GM19395 (cell line): ENCODE measurements at regions not wholly inside any gene's neighbourhood (a gene's known extent, or its start where the extent isn't known, plus 50 kb on each side); places are given as distances from the start of the nearest gene placed in this dataset.
"Not testable (repeated sequence)": the region's sequence is repeated elsewhere in the genome, so short reads cannot be mapped to it uniquely, and the experiment has no call there.

Source experiments
- ATAC-seq: cut with Tn5 transposase; IDR thresholded peaks from one replicate; pipeline ENCODE4 v1.9.1; 2021; ENCODE audit warnings: mild to moderate bottlenecking, moderate library complexity; ENCODE audit not compliant: unreplicated experiment

DNA sequence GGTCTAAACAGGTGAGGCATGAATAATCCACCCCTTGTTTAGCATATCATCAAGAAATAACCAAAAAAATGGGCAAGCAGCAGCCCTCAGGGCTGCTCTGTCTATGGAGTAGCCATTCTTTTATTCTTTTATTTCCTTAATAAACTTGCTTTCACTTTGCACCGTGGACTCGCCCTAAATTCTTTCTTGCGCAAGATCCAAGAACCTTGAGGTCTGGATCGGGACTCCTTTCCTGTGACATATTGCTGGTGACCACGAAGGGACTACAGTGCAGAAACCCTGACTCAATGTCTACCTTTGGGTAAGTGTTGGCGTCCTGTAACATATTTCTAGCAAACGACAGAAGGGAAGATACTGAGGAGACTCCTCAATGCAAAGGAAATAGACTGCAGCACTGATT lies 1099.2 kb downstream of the FAM181B start:
- no peak for ATAC-seq

DNA sequence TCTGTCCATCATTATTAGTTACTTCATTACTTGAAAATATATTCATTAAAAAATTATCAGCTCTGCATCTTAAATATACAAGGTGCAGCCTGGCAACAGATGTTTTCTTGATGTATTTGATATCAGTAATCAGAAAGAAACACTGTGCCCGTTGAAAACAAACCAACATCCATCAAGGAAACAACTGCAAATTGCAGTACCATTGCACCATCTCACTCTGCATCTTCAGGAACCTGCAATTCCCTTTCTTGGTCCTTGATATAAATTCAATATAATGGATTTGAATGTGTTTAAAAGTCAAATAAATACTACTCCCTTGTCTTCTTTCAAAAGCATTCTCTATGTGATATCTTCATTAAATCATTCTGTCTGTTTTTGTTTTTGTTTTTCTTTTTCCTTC lies 1131.2 kb downstream of the FAM181B start:
- ATAC-seq = no peak

DNA sequence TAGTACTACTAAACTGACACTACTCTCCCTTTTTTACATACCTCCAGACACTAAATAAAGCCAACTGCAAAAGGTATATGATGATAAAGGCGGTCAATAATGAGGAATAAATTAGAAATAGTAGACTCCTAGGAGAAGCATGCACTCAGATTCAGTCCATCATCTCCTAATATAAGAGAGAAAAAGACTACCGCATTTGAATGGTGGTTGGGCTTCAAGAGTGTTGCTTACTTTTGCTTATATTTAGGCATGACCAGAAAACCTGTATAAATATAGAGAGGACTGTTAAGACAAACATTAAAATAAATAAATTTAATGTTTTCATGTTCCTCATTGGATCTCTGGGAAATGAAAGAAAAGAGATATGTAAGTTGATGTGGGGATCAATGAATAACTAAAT lies 1137.0 kb downstream of the FAM181B start:
- ATAC-seq = no peak

DNA sequence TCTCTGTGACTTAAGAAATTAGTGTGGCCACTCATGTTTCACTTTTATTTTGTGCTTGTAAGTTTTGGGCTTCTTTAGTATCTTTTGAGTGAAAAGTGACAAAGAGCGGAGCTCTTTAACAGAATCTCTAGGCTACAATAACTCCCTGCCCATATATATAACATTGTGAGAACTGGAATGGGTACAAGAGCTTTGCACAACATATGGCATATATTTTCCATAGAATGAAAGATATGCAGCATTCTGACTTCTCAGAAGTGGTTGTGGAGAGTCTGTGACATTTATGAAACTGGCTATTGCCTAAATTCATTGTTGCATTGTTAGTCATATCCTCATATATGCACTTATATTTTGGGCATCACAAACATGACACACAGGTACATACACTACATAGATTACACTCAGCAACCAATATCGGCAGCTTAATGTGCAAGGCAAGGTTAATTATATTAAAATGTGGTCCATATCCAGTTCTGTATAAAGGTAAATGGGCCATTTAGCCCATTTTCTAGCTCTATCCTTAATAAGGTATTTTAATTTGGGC lies 1148.2 kb downstream of the FAM181B start:
- no peak for ATAC-seq

DNA sequence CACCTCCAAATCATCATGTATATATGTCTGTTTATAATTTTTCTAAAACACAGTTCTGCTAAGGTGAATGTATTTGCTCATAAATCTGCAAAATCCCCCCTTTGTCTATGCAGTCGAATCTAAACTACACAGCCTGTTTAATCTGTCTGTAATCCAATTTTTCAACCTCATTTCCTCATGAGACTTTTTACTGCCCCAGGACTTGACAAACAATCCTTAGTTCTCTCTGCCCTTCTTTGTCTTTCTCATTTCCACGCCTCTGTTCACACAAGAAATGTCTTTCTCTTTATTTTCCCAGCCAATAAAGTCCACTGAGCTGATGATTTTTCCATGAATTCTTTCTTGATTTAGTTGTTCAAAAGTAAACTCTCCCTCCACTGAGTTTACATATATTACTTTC lies 1154.3 kb downstream of the FAM181B start:
- no peak for ATAC-seq

DNA sequence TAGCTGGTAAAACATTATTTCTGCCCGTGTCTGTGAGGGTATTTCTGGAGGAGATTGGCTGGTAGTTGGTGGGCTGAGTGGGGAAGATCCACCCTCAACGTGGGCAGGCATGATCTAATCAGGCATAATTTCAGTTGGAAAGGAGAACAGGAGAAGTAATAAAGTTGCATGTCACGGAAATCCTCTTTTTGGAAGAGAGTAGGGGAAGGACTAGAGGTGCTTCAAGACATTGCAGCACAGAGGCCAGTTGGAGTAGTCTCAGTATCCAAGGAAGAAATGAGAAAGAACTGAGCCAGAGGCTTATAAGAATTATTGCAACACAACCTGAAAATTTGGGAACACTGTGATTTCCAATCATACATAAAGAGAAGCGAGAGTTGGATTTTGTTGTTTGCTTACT lies 1155.1 kb downstream of the FAM181B start:
- no peak for ATAC-seq

DNA sequence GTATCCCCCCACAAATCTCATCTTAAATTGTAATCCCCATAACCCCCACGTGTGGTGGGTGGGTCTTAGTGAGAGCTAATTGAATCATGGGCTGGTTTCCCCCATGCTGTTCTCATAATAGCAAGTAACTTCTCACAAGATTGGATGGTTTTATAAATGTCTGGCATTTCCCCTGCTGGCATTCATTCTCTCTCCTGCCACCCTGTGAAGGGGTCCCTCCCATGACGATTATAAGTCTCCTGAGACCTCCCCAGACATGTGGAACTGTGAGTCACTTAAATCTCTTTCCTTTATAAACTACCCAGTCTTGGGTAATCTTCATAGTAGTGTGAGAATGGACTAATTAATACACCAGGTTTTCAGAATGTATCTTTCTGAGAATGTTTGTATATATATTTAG lies 1159.4 kb downstream of the FAM181B start:
- no peak for ATAC-seq

DNA sequence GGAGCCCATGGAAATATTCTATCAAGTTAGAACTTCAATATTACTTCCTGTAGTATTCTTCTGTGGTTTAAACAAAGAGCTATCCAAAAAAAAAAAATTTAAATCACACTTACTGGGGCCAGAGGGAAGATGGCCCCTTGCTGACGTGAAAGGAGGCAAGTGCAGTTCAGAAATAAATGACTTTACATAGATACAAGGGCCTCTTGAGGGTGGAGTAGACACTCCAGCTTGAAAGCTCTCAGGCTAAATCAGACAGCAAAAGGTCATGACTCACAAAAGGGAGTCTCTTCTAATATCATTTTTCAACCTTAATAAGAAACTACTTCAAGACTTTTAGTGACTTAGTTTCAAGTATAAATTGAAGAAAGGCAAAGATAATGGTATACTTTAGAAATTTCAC lies 1160.3 kb downstream of the FAM181B start:
- ATAC-seq = no peak

DNA sequence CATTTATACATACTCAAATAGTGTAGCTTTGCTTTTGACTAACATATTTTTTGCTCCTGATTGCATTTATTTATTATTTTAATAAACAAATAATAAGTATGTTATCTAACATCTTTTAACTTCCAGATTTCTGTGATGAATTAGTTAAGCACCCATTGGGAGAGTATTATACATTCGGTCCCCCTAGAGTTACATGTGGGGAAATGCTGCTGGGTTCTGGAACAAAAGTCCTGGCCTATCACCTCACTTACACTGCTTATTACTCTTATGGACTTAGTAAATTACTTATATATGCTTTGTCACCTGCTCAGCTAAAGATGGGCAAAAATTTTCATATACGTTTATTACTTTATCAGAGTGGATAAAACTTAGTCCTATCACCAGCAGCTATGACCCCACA lies 1163.0 kb downstream of the FAM181B start:
- no peak for ATAC-seq

DNA sequence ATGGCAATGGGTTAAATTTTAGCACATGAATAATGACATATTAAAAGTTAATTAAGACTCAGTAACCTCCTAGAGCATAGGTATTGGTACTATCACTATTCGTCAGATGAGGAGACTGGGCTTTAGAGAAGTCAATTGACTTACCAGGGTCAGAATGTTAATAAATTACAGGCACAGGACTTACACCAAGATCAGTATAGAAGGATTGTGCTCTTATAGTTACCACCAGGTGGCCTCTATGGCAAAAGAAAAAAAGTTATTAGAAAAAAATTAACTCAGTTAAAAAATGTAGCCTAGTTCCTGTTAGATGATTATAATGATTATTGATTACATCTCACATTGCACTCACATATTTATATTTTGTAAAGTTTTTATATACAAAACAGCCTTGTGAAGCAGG lies 1163.7 kb downstream of the FAM181B start:
- no peak for ATAC-seq

DNA sequence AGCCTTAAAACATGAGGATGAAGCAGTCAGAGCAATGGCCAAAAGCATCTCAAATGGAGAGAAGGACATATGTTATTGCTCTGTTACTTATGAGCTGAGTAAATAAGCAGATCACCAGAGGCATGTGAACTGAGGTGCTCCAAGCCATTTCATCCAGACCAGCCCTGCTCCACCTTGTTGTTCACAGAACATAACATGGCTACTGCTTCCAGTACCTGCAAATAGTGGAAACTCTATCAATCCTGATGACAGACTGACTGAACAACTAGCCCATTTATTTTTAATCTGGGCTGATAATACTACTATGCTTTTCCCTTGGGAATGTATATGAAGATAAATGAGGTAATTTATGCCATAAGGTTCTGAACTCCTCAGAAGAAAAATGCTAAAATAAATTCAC lies 1164.7 kb downstream of the FAM181B start:
- no peak for ATAC-seq

DNA sequence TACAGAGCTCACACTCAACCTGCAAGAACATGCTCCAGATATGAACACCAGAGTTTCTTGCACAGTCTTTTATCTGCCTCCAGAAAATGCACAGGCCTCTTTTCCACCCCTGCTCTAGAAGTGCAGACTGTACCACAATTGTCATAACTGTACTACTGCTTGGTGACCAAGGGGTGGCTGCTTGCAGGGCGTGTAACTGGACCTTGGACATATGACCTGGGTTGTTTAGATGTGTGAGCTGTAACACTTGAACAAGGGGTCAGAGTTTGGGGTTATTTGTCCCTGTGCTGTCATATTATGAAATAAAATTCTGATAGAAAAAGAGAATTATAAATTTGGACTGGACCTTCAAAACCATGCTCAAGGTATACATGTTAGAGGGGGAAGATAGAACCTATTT lies 1185.5 kb downstream of the FAM181B start:
- no peak for ATAC-seq

DNA sequence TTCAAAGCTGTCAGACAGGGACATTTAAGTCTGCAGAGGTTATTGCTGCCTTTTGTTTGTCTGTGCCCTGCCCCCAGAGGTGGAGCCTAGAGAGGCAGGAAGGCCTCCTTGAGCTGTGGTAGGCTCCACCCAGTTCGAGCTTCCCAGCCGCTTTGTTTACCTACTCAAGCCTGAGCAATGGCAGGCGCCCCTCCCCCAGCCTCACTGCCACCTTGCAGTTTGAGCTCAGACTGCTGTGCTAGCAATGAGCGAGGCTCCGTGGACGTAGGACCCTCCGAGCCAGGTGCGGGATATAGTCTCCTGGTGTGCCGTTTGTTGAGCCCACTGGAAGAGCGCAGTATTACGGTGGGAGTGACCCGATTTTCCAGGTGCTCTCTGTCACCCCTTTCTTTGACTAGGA lies 1193.9 kb downstream of the FAM181B start:
- not testable (repeated sequence) for ATAC-seq

DNA sequence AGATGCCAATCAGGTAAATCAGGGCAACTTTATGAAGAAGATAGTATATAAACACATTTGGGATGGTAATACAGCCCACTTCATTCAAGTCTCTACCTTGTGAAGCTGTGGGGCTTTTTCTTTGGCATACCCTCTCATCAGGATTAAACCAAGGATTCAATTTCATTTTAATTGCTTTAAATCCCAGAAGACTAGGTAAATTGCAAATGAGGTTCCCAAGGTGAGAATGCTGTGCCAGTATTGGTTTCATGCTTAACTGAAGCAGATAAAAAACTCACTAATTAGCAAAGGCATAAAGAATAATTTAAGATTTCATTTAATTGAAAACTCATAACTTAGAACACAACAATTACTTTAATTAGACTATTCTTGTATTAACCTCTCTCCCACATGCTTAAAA lies 1218.1 kb downstream of the FAM181B start:
- ATAC-seq = no peak

DNA sequence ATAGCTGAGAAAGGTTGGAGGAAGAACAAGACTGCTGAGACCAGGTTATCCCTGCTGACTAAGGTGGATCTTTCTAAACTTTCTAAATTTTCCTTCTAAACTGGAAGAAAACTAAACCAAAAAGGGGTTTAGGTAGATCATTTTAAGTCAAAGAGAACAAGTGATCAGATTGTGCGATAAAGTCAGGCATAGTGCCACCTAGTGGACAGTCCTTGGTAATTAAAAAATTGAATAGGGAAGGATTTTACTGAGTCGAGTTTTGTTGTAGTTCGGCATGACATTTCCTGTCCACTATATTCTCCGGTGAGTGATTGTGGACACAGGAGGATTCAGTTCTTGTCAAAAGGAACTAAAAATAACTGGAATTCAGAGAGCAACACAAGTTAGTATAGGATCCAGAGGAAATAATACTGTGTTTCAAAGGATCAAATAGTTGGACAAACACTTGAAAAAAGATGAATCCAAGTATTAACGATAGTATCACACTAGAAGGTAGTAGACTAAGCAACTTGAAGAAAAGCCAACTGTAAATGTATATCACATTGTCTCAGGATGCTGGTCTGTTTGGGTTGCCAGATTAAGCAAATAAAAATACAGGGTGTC lies 1236.4 kb downstream of the FAM181B start:
- ATAC-seq = peak; percentile 86

DNA sequence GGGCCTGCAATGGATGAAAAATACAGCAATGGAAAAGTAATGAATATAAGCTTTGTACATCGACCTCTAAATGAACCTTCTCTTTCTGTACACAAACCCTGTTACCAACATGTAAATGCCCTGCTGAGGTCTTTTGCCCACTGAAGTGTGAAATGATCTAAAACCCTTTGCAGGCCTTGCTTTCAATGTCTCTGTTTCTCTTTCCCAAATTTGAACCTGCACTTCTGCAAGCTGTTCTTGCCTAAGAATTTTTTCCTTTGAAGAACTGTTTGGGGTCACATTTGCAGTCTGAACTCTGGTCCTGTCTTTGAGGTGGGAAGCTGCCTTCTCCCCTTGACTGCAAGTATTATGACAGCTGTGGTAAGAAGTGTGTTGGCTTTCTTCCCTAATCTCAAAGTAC lies 1237.1 kb downstream of the FAM181B start:
- ATAC-seq = no peak

DNA sequence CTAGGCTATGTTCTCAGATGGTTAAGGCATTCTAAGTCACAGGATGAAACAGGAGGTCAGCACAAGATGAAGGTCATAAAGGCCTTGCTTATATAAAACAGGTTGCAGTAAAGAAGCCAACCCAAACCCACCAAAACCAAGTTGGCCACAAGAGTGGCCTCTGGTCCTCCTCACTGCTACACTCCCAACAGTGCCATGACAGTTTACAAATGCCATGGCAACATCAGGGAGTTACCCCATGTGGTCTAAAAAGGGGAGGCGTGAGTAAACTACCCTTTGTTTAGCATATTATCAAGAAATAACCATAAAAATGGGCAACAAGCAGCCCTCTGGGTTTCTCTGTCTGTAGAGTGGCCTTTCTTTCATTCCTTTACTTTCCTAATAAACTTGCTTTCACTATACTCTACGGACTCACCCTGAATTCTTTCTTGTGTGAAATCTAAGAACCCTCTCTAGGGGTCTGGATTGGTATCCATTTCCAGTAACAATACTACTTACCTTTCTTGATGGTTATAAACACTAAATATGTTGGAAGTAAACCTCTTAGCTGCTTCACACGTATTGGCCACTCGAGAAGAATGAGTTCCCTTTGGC lies 1237.9 kb downstream of the FAM181B start:
- no peak for ATAC-seq

DNA sequence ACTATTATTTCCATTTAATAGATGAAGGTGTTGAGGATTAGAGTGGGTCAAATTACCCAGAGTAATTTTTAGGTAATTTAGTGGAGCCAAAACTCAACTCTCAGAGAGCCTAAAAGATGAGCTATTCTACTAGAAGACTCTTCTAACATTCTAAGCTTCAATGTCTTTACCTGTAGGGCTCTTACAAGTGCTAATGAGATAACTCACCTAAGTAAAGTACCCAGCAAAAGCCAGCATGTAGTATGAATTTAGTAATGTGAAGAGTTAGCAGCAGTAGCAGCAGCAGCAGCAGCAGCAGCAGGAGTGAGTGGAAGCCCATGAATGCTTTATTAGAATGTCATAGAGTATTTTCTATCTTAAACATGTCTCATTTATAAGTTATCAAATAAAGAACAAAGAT lies 1239.2 kb downstream of the FAM181B start:
- no peak for ATAC-seq

DNA sequence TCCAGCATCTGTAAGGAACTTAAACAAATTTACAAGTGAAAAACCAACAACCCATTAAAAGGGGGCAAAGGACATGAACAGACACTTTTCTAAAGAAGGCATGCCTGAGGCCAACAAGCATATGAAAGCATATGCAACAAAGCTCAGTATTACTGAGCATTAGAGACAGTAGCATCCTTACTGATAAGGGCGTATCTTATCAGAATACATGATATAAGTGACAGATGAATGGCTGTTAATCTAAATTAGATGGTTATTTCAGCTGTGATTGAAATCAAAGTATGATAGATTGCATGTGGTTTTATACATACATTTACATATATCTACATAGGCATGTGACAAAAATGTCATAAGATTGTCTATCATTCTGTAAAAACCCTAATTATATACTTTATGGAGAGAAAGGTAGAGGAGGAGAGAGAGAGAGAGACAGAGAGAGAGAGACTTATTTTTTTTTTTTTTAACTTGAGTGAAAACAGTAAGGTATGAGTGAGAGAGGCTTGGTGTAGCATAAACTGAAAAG lies 1240.7 kb downstream of the FAM181B start:
- ATAC-seq = no peak

DNA sequence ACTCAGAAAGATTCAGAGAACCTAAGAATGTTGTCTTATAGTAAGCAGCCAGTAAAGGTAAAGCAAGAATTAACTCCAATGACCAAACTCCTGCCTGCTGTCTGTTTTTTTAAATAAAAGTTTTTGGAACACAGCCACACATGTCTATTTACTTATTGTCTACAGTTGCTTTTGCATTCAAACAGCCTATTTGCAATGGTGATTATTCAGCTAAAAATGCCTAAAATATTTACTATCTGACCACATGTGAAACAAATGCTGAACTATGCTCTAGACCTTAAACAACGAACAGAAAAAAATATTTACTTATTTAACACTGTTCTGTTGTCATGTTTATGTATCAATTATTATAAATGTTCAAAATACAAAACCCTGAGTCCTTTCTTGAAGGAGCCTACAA lies 1246.6 kb downstream of the FAM181B start:
- no peak for ATAC-seq

DNA sequence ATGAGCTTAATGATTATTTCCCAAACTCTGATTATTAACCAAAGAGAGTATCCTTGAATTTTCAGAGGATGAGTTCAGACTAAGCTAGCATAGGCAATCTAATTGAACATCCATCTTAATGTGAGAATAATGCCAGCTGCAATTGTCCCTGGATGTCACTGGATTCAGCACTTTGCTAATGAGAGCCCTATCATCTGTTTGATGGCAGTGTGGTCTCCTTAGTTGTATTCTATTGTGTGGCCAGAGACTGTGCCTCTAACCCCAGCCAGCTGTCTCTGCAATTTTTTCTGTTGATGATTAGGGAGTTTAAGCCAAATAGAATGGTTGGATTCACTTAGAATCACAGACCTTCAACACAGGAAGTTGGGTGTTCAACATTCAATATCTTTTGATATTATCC lies 1249.5 kb downstream of the FAM181B start:
- no peak for ATAC-seq

DNA sequence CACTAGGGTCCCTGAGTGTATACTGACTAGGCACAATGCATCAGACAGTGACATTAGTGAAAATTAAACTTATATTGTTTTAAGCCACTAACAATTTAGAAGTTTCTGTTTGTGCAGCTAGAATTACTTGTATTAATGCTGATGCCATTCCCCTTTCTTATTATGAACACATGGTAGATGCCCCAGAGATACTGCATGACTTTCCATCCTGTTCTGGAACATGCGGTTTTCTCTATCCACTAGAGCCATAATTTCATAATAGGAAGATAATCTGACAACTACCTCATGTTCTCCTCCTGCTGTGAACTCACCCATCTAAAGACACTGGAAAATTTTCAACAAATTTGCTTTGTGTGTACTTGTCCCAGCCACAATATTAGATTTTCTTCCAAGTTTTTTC lies 1256.4 kb downstream of the FAM181B start:
- no peak for ATAC-seq

DNA sequence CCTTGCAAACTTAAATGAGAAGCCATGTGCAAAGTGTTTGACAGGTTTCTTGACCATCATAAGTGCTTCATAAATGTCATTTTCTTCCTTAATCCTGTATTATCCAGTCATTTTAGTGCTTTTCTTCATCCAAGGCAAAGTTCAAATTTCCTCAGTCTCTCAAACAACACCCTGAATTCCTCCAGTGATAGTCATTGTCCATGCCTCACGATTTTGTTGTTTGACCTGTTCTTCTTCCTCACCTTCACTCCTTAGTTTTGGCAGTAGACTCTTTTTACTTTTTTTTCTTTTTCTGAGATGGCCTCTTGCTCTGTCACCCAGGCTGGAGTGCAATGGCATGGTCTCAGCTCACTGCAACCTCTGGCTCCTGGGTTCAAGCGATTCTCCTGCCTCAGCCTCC lies 1257.3 kb downstream of the FAM181B start:
- no peak for ATAC-seq
